HepG2 (cell line): ENCODE measurements at regions not wholly inside any gene's neighbourhood (a gene's known extent, or its start where the extent isn't known, plus 50 kb on each side); places are given as distances from the start of the nearest gene placed in this dataset.

ENCODE experiments used
- HINFP ChIP-seq: sonication (generic); formaldehyde crosslinking; IDR thresholded peaks from 2 replicates; pipeline ENCODE4 v1.4.0; 2020; ENCODE audit warnings: low read depth, mild to moderate bottlenecking, missing genetic modification reagents
- HMG20A ChIP-seq: IDR thresholded peaks from 2 replicates; pipeline ENCODE4 v1.6.1; 2016; ENCODE audit warnings: borderline replicate concordance
- HOXD1 ChIP-seq: sonication (generic); formaldehyde crosslinking; IDR thresholded peaks from 2 replicates; pipeline ENCODE4 v1.5.0; 2020; ENCODE audit warnings: missing genetic modification reagents
- IKZF1 ChIP-seq: fragments of 450-650 bp; IDR thresholded peaks from 2 replicates; pipeline ENCODE4 v1.7.1; 2016
- SP1 ChIP-seq, 2 experiments: fragments of 450-650 bp in 1 of 2; sonication (generic) in 1 of 2; formaldehyde crosslinking in 1 of 2; IDR thresholded peaks; 2 replicates each; pipeline versions ENCODE4 v1.4.0 to v1.6.1; 2016 to 2020; ENCODE audit warnings: missing genetic modification reagents in 1 of 2
- SUZ12 ChIP-seq: fragments of 150-350 bp; IDR thresholded peaks from 2 replicates; pipeline ENCODE4 v1.6.1; 2014; ENCODE audit warnings: low read depth, low read length
- ZBTB2 ChIP-seq: sonication (generic); formaldehyde crosslinking; IDR thresholded peaks from 2 replicates; pipeline ENCODE4 v1.8.0; 2022; ENCODE audit warnings: low read depth, missing genetic modification reagents
- ZBTB26 ChIP-seq: IDR thresholded peaks from 2 replicates; pipeline ENCODE4 v1.6.1; 2016; ENCODE audit warnings: missing compliant biosample characterization, missing genetic modification reagents, borderline replicate concordance
- ZNF383 ChIP-seq: sonication (generic); formaldehyde crosslinking; IDR thresholded peaks from 2 replicates; pipeline ENCODE4 v1.4.0; 2020; ENCODE audit warnings: missing genetic modification reagents, mild to moderate bottlenecking, borderline replicate concordance
- ZNF772 ChIP-seq: sonication (generic); formaldehyde crosslinking; IDR thresholded peaks from 2 replicates; pipeline ENCODE4 v1.5.0; 2020; ENCODE audit warnings: mild to moderate bottlenecking, missing genetic modification reagents
- TF ChIP-seq, protein P1 (sequence below): sonication (generic); formaldehyde crosslinking; IDR thresholded peaks from 2 replicates; pipeline ENCODE4 v1.5.0; 2020; ENCODE audit warnings: mild to moderate bottlenecking, missing genetic modification reagents, borderline replicate concordance

DNA sequence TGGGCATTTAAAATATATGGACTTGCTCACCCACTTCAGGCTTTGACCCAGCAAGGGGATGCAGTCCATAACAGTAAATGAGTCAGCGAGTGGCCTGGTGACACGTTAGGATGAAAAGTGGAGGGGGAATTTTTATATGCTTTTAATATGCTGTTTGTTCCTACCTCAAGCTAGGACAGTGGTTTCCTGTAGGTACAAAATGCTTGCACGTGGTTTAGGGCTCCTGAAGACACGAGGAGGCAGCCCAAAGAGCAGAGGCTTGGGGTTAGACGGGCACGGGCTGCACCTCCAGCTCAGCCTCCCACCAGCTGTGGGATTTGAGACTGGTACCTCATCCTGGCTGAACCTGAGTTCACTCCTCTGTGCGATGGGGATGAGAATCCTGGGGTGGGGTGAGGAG lies 306.2 kb upstream of the CXCR4 start:
- TF ChIP-seq HOXD1 (no peak), ZNF772 (CRISPR knock-in tag) (no peak), HINFP (CRISPR knock-in tag) (no peak), SUZ12 (no peak), ZBTB26 (CRISPR knock-in tag) (no peak), IKZF1 (no peak), ZBTB2 (CRISPR knock-in tag) (no peak), SP1 (IDR thresholded peaks at IDR 0.05) (no peak), SP1 (CRISPR knock-in tag; IDR thresholded peaks at IDR 0.05) (no peak), ZNF383 (no peak), HMG20A (CRISPR knock-in tag) (no peak)
- TF ChIP-seq, protein P1, sequence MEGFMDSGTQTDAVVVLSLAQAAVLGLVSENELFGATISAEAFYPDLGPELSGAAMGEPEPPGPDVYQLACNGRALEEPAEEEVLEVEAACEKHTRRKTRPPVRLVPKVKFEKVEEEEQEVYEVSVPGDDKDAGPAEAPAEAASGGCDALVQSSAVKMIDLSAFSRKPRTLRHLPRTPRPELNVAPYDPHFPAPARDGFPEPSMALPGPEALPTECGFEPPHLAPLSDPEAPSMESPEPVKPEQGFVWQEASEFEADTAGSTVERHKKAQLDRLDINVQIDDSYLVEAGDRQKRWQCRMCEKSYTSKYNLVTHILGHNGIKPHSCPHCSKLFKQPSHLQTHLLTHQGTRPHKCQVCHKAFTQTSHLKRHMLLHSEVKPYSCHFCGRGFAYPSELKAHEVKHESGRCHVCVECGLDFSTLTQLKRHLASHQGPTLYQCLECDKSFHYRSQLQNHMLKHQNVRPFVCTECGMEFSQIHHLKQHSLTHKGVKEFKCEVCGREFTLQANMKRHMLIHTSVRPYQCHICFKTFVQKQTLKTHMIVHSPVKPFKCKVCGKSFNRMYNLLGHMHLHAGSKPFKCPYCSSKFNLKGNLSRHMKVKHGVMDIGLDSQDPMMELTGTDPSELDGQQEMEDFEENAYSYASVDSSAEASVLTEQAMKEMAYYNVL (CRISPR knock-in tag) = no peak
